GM12892 (cell line): ENCODE measurements at regions not wholly inside any gene's neighbourhood (a gene's known extent, or its start where the extent isn't known, plus 50 kb on each side); places are given as distances from the start of the nearest gene placed in this dataset.

Experiments used
- DNase-seq: peaks from one replicate; pipeline ENCODE4 v3.0.0; 2011; ENCODE audit not compliant: insufficient read length
- FAIRE-seq: peaks from 2 replicates; lab custom pipeline; 2011; peaks lifted over from hg19 to GRCh38; lab: Jason Lieb, UNC
- POLR2A ChIP-seq: IDR thresholded peaks from 2 replicates; pipeline ENCODE4 v1.6.1; 2011; ENCODE audit warnings: low read depth, low read length, control low read depth
- POLR2AphosphoS5 ChIP-seq: IDR thresholded peaks from 2 replicates; pipeline ENCODE4 v1.6.1; 2011; ENCODE audit warnings: low read depth, low read length, control low read depth
- TAF1 ChIP-seq: IDR thresholded peaks from 2 replicates; pipeline ENCODE4 v1.6.1; 2011; ENCODE audit warnings: low read depth, mild to moderate bottlenecking, control low read depth, low read length, borderline replicate concordance

DNA sequence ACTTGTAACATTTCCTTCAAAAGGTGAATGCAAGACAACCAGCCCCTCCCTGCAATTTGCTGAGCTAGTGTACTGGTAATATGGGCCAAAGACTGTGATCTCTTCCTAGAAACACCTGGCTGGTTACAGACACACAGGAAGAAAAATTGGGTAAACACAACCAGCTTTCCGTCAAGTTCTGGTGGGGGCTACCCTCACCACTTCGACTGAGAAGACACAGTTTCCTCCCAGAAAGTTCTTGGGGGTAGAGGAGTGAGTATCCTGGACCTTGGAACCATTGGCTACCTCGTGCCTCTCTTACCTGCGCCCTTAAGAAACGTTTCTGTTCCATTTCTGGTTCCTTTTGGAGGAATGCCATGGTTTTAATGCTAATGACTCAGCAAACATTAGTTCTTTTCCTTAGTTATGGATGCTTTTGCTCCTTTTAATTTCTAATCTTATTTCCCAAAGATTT is 120.9 kb upstream of the DLX2 start:
- FAIRE-seq (no peak), DNase-seq (no peak)
- TF ChIP-seq TAF1, result no peak
- no peak for TF ChIP-seq POLR2AphosphoS5
- no peak for TF ChIP-seq POLR2A

- no peak for FAIRE-seq
These were observed 123.1 kb upstream of the DLX2 start for GRCh38 chr2:172225786-172226185.

DNA sequence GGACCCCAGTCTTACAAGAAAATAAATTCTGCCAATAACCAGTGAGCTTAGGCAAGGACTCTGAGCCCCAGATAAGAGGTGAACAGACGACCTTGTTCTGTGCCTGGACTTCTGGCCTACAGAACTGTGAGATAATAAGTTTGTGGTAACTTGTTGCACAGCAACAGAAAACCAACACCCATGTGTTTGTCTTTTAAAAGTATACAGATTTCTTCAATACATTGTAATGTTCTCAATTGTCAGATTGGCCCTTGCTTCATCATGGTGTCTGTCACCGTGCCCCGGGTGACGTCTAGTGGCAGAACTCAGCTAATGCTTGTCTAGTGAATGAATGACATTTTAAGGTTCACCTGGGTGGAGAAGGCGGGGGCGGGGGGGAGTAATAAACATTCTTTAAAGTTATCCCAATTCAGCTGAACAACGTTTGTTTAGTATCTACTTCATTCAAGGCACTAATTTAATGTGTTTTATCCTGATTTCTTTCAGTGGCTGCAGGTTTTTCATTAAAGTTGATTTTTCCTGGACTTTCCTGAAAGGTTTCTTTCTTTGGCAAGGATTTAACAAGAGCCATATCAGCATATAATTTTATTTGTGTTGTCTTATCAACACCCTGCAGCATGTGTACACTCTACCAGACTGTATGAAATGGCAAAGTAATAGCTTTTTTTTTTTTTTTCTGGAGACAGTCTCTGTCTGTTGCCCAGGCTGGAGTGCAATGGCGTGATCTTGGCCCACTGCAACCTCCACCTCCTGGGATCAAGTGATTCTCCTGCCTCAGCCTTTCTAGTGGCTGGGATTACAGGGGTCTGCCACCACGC is 123.8 kb upstream of the DLX2 start:
- DNase-seq (no peak), FAIRE-seq (no peak)
- TF ChIP-seq POLR2A, result no peak
- TF ChIP-seq TAF1, result no peak
- TF ChIP-seq POLR2AphosphoS5, result no peak

More at GRCh38 chr2:172225786-172226185, 123.1 kb upstream of the DLX2 start:
- no peak for DNase-seq
- TF ChIP-seq POLR2A (no peak), POLR2AphosphoS5 (no peak), TAF1 (no peak)

DNA sequence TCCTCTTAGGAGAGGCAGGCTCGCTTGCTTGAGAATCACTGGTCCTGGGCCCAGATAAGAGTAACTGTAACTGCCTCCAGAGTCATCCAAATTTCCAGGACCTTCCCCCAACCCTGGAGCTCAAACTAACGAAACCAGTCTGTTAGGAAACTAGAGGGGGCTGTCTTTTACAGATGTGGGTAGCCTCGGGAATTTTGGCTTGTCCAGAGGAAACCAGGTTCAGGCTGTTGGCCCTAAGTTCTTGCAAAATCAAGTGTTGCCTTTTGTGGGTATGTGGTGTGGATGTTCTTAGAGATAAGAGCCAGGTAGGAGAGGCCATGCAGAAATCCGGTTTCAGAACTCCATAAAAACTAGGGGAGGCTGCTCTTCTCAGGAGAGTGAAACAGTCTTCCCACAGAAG is 125.0 kb upstream of the DLX2 start:
- no peak for DNase-seq
- no peak for FAIRE-seq
- TF ChIP-seq POLR2A (no peak), POLR2AphosphoS5 (no peak), TAF1 (no peak)

DNA sequence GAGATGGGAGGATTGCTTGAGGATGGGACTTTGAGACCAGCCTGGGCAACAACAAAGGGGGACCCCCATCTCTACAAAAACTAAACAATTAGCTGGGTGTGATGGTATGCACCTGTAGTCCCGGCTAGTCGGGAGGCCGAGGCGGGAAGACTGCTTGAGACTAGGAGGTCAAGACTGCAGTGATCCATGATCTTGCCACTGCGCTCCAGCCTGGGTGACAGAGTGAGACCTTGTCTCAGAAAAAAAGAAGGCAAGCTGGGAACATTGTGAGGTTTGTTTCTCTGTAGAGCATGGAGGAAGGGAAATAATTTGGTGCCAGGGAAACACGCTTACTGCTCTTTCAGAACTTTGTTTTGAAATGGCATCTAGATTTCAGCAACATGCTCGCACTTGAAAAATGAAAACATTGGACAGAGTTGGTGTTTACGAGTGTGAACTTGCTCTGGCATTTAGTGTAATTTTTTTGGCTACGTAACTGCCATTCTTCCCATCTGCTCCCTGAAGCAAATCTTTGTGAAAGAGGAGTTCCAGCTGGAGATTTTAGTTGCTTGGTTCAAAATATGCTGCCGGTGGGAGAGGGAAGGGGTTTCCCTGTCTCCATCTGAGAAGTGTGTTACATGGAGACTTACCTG is 125.6 kb upstream of the DLX2 start:
- FAIRE-seq (no peak), DNase-seq (no peak)
- TF ChIP-seq POLR2A (no peak), TAF1 (no peak), POLR2AphosphoS5 (no peak)

DNA sequence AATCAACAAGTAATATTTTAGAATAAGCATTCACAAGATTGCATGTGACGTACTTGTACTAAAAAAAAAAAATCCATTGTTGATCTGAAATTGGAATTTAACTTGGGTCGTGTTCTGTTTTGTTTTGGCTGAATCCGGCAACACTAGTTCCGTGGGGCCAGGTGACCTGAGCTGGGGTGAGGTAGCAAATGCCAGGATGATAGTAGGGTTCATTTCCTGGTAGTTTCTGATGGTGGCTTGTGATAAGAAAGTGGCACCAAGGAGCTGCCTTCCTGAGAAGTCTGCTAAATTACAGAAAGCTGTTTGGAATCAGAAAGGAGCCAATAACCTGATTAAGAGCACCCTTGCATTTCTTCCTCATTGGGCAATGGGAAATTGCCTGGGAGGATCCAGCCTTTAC is 126.4 kb upstream of the DLX2 start:
- no peak for FAIRE-seq
- DNase-seq, result no peak

DNA sequence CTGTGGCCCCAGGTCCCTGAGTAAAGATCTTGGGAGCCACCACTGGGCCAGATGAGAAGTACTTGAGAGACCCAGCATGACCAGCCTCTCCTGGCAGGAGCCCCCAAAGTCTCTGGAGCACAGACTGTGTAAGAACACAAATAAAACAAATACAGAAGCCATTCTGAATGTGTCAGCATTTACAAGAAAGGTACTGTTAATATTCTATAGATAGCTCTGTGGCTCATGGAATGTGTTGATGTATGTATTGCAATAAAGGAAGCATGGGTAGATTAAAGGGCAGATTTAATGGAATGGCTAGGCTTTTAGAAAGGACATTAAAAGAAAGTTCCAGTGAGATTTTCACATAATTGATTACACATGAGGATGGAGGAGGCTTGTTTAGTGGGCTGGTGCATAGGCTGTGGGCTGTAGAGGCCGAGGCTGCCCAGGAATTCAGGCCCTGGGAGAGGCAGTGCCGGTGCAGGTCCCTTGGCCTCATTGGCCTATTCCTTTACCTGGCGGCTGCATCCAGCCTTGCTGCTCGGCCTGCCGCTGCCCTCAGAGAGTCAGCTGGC is 127.7 kb upstream of the DLX2 start:
- TF ChIP-seq POLR2AphosphoS5 (no peak), TAF1 (no peak)
- DNase-seq (no peak), FAIRE-seq (no peak)

More for the DNA sequence above, 126.4 kb upstream of the DLX2 start:
- TF ChIP-seq POLR2A (no peak), POLR2AphosphoS5 (no peak), TAF1 (no peak)

DNA sequence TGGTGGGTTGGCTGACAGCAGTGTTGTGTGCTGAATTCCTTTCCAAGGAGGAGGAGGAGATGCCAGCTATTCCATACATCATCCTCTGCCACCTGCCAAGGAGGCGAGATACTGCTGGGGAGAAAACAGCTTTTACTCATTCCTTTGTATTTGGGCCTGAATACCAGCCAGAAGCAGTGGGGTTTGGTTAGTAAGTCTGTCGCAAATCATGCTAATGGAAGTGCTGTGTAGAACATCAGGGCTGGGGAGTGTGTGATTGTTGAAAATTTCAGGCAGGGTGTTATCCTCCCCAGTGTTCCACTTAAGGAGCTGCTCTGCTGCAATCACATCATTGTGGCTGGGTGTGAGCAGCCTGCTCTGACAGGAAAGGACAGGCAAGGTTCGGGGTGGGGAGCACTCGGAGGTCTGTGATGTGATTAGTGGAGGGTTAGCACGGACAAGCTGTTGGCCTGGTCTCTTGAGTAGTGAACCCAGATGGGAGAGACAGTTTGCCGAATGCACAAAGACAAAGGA is 128.2 kb upstream of the DLX2 start:
- DNase-seq, result no peak
- TF ChIP-seq POLR2A (no peak), TAF1 (no peak), POLR2AphosphoS5 (no peak)
- no peak for FAIRE-seq

GRCh38 chr2:172231508-172231907 is 128.8 kb upstream of the DLX2 start:
- DNase-seq, result no peak
- TF ChIP-seq POLR2AphosphoS5 (no peak), POLR2A (no peak), TAF1 (no peak)
- no peak for FAIRE-seq

- FAIRE-seq (no peak), DNase-seq (no peak)
- TF ChIP-seq POLR2A, result no peak
- no peak for TF ChIP-seq TAF1
- no peak for TF ChIP-seq POLR2AphosphoS5
These were observed 130.2 kb upstream of the DLX2 start for GRCh38 chr2:172232708-172233396.
